HG03095 (cell line): ENCODE measurements at regions not wholly inside any gene's neighbourhood (a gene's known extent, or its start where the extent isn't known, plus 50 kb on each side); places are given as distances from the start of the nearest gene placed in this dataset.

Experiments
- ATAC-seq: cut with Tn5 transposase; IDR thresholded peaks from one replicate; pipeline ENCODE4 v1.9.1; 2021; ENCODE audit warnings: moderate library complexity; ENCODE audit not compliant: unreplicated experiment

DNA sequence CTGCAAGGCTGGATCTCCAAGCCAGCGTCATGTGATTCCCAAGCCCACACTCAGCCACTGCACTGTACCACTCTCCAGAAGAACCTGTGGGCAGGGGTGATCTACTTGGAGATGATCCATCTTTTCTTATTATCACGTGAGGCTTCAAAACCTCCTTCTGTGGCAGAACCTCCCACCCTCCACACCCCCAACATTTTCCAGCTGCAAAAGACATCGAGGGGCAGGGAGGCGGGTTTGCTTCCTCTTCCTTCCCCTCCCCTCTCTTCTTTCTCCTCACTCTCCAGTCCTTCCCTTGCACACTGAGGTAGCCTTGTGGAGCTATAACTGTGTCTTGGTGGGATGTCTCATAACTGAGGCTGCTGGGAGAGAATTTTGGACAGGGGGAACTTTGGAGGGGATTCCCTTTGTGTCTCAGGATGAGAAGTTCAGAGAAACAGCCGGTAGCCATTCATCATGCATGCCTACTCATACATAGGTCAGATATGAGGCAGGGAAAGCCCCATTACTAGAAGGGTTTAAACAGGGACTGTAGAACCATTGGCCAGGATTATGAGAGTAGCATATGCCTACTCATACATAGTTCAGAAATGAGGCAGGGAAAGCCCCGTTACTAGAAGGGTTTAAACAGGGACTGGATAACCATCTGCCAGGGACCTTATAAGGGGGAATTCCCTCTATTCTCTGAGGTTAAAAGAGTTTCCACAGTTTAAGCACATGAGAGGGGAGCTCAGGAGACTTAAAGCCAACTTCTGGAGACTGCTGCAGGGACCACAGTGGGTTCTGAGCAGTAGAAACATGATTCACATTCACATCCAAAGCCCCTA lies 420.7 kb upstream of the CADM1 start:
- ATAC-seq: peak; percentile 73

DNA sequence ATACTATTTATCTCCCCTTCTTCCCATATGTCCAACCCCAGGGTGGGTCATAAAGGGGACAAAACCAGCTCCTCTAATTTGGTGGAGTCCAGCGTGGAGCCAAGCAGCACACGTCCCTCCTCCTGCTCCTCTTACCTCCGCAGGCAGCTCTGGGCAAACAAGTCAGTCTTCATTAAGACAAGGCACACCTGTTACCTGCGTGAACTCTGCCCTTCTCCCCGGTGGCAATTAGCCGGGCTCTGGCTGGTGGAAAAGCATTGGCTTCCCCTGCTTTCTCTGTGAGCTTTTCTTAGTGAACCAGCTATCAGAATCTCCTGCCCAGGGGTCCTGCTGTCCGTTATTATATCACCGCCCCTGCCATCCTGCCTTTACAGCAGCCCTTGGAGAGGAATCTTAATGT lies 418.7 kb upstream of the CADM1 start:
- ATAC-seq: no peak

GRCh38 chr11:115921986-115922385 lies 417.8 kb upstream of the CADM1 start:
- no peak for ATAC-seq

DNA sequence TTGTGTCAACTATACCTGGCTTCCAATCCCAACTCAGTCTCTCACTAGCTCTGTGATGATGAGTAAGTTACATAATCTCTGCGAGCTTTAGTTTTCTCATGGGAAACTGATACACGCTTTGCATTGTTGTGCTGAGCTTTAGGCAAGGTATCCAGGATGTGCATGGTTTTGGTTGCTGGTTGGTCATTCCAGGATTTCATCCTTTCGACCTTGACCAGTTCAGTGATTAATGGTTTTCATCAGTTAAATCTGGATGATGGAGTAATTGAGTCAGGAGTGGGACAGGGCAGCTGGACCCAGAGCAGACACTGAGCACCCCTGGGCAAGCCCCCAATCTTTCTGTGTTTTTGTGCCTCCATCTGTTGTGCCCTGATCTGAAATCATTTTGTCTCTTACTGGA lies 417.3 kb upstream of the CADM1 start:
- ATAC-seq: no peak

DNA sequence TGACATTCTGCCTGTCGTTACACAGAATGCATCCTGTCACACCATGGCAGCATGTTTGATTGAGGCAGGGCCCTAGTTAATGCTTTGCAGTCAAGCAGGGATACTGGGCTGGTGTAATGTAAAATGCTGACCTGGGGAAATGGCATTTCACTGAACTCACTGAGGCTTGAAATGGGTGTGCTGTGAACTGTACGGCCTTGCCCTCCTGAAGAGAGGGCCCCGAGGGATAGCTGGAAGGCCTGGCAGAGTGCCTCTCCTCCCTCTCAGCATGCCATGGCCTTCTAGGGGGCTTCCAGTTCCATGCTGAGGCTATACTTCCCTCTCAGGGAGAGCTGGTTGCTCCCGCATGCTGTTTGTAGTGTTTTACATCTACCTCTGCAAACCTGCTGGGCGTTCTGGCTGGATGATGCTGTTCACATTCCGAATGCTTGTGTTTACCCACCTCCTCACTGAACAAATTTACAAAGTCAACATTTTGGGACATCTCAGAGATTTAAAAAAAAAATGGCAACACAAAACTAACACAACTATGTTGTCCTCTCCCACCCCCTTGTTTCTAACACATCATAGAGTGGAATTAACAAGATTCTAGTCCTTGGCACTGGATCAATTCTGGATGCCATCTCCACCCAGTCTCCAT lies 416.7 kb upstream of the CADM1 start:
- ATAC-seq: no peak

GRCh38 chr11:115920092-115920461 lies 415.9 kb upstream of the CADM1 start:
- ATAC-seq: no peak

GRCh38 chr11:115919341-115920091 lies 415.3 kb upstream of the CADM1 start:
- ATAC-seq: peak; percentile 51

GRCh38 chr11:115918576-115918975 lies 414.4 kb upstream of the CADM1 start:
- no peak for ATAC-seq

- ATAC-seq: no peak
Measured at GRCh38 chr11:115916608-115917007, 412.4 kb upstream of the CADM1 start.

- ATAC-seq: peak; percentile 46
Measured at GRCh38 chr11:115912484-115912945, 408.3 kb upstream of the CADM1 start.

DNA sequence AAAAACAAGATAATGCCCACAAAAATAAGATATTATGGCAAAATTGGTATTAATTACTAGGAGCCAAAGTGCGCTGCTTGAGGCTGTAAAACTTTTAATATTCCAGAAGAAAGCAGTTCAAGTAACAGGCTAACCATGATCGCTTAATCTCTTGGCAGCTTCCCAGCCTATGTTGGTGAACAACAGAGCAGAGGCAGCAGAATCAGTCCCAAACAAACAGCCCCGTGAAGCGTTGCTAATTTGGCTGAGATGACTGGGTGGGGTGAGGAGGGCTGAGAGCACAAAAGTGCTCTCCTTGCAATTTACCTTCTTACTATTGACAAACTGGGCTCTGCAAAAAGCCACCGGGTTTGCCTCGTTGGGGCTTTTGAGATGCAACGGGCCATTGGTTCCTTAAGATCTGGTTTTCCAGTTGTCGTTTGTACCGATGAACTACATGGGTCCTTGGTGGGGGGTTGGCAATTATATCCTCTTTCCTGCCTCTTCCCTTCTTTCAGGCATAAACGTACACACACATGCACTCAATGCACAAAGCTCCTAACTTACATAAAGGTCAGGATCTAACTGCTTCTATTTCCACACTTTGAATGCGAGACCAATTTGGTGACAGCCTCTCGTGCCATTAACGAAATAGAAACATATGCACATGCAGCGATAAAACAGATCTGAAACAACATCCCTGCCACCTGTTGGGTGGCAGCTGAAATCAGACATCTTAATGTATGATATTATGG lies 407.6 kb upstream of the CADM1 start:
- no peak for ATAC-seq

DNA sequence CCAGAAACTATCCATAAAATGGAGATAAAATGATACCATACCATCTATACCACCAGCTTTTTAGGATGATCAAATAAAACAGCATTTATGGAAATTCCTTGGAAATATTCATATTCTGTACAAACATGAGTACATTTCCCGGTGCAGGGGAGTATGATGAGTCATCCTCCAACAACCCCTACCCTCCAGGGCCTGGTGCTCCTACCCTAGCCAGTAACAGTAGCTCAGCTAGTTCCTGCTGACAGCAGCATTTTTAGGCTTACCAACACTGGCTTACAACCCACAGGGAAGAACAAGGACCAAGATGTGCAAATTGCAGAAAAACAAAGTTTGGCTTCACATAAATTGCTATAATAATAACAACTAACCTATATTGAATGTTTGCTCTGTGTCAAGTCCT lies 406.2 kb upstream of the CADM1 start:
- ATAC-seq: no peak

- ATAC-seq: no peak
Measured at GRCh38 chr11:115906171-115906570, 402.0 kb upstream of the CADM1 start.

DNA sequence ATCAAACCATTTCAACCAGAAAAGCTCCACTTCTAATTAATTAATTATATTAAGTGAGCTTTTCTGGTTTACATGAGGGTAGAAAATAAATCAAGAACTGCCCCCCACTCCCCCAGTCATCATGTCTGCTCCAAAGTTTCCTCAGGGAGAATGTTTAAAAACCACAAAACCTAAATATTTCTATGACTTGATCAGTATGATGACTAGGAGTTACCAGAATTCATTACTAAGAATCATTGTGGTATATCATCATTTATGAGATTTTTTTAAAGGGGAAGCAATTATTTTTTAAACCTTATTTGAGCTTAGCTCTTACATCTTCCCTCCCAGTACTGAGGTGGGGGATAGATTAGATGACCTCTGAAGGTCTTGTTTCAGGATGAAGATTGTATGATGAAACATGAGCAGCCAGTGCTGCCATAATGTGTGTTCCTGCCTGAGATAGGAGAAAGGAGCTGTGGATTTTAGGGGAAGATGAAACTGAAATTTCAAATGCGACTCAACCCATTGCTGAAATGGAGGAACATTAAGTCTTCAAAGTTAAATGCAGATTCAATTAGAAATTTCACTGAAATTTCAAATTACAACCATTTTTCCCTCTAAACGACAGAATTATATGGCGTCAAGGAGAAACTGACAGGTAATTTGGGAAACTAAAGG lies 401.3 kb upstream of the CADM1 start:
- ATAC-seq: no peak

GRCh38 chr11:115903179-115903578 lies 399.0 kb upstream of the CADM1 start:
- no peak for ATAC-seq

DNA sequence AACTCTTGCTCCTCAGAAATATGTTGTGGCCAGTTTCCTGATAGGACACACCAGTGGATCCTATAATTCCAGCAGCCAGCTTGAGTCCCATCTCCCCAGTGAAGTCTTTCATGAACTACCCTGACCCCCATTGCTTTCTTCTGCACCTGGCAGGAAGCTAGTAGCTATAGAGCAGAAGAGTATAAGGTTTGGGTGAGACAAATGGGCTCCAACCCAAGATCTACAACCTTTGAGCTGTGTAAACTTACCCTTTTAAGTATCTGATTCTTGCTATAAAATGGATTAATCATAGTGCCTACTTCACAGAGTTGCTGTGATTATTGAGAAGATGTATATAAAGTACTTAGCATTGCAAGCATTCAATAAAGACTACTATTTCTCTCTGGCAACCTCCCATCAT lies 396.9 kb upstream of the CADM1 start:
- no peak for ATAC-seq

DNA sequence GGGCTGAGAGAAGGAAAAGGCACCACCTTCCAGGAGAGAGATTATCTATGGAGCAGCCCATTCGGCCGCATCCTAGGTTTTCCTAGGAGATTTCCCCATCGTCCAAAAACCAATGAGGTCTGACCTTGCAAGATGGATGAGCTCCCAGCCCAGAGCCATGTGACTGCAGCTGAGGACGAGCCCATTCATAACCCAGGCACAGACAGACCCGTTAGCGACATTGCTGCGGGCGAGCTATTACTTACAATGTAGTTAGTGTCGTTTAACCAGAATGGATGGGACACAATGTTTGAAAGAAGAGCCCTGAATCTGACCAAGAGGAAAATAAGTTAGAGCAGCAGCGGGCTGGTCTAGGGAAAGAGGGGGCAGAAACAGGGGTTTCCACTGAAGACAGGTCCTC lies 395.9 kb upstream of the CADM1 start:
- ATAC-seq: no peak

DNA sequence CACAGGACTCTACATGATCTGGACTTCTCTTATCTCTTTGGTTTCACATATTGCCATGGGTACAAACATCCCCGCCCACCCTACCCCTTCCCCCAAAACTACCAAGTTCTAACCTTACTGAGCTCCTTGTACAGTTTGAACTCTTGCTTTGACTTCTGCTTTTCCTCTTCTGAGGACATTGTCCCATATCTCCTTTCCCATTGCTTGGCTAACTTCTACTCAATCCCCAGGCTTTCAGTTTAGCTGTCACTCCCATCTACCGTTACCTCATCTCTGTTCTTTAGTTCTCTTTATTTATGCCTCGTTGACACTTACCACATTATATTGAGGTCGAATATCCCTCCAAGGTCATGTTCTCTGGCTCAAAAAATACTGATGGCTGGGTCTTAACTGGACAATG lies 393.5 kb upstream of the CADM1 start:
- ATAC-seq: no peak

DNA sequence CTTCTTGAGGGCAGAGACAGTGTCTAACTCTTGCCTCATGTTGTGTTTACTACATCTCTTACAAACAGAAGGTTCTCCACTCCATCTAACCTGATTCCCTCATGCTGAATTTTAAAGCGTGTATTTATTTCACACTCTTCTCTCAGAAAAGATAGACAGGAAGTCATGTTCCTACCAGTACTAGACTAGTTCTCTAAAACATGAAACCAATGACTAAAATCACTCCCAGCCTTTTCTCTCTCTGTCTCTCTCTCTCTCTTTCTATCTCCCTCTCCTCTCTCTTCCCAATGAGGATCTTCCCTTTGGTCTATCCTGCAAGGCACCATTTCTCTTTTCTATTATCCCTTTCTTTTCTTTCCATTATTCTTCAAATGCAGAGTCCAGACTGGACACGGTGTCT lies 391.9 kb upstream of the CADM1 start:
- ATAC-seq: no peak

DNA sequence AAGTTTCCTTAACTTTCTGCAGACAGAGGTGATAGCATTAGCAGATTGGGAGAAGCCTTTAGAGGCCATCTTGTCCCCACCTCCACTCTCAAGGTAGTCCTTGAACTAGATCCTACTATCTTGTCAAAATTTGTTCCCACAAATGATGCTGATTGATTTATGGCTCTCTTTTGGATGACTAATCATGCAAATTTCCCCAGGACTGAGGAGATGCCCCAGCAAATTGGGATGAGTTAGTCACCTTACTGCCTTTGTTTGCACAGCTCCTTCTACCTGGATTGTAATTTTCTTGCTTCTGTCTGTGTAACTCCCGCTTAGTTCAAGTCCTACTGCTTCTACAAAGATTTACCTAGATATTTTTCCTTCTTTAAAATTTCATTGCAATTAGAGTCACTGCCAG lies 391.4 kb upstream of the CADM1 start:
- no peak for ATAC-seq

- ATAC-seq: no peak
Measured at GRCh38 chr11:115894176-115894575, 390.0 kb upstream of the CADM1 start.
